Endothelial cell (in vitro differentiated cells): ENCODE measurements at regions not wholly inside any gene's neighbourhood (a gene's known extent, or its start where the extent isn't known, plus 50 kb on each side); places are given as distances from the start of the nearest gene placed in this dataset.

Source experiments
- DNase-seq: peaks from one replicate; pipeline ENCODE4 v3.0.0; 2021; ENCODE audit warnings: low spot score
- H3K27ac Mint-ChIP-seq: one replicate; pipeline ENCODE4 v1.8.0; 2021; ENCODE audit warnings: mixed read lengths, inconsistent platforms; ENCODE audit not compliant: unreplicated experiment
- H3K27me3 Mint-ChIP-seq: one replicate; pipeline ENCODE4 v1.8.0; 2021; ENCODE audit warnings: mild to moderate bottlenecking, moderate library complexity, mixed read lengths, inconsistent platforms; ENCODE audit not compliant: unreplicated experiment
- H3K36me3 Mint-ChIP-seq: one replicate; pipeline ENCODE4 v1.8.0; 2021; ENCODE audit warnings: mild to moderate bottlenecking, low read depth, mixed read lengths, inconsistent platforms; ENCODE audit not compliant: unreplicated experiment
- H3K4me1 Mint-ChIP-seq: one replicate; pipeline ENCODE4 v1.8.0; 2021; ENCODE audit warnings: mild to moderate bottlenecking, mixed read lengths, inconsistent platforms; ENCODE audit not compliant: unreplicated experiment
- H3K4me3 Mint-ChIP-seq: one replicate; pipeline ENCODE4 v1.8.0; 2021; ENCODE audit warnings: mild to moderate bottlenecking, mixed read lengths, inconsistent platforms; ENCODE audit not compliant: unreplicated experiment
- H3K9me3 Mint-ChIP-seq: one replicate; pipeline ENCODE4 v1.8.0; 2021; ENCODE audit warnings: mixed read lengths, inconsistent platforms; ENCODE audit not compliant: unreplicated experiment
- CTCF ChIP-seq: fragments of 200-600 bp; sonication (generic); IDR thresholded peaks from one replicate; pipeline ENCODE4 v1.5.0; 2021; ENCODE audit warnings: antibody characterized with exemption; ENCODE audit not compliant: unreplicated experiment

- no peak for TF ChIP-seq CTCF
- no peak for DNase-seq
- Mint-ChIP-seq H3K27me3 (peaks cover 5% of the 10 kb centered on the region), H3K4me1 (peaks cover 10% of the 10 kb centered on the region), H3K9me3 (no peaks in the 10 kb centered on the region), H3K36me3 (no peaks in the 10 kb centered on the region), H3K4me3 (no peak overlapping the region), H3K27ac (no peak overlapping the region)
Observed at GRCh38 chr2:8224347-8225190, 457.3 kb upstream of the ID2 start.

- peaks cover 10% of the 10 kb centered on the region for H3K4me1 Mint-ChIP-seq
- H3K4me3 Mint-ChIP-seq: no peak overlapping the region
- H3K9me3 Mint-ChIP-seq: no peaks in the 10 kb centered on the region
- no peak for DNase-seq
- peaks cover 5% of the 10 kb centered on the region for H3K27me3 Mint-ChIP-seq
- no peak for TF ChIP-seq CTCF
- no peaks in the 10 kb centered on the region for H3K36me3 Mint-ChIP-seq
- H3K27ac Mint-ChIP-seq: no peak overlapping the region
Observed at GRCh38 chr2:8225266-8225665, 456.6 kb upstream of the ID2 start.

GRCh38 chr2:8225798-8226197 lies 456.1 kb upstream of the ID2 start:
- no peaks in the 10 kb centered on the region for H3K9me3 Mint-ChIP-seq
- peaks cover 10% of the 10 kb centered on the region for H3K4me1 Mint-ChIP-seq
- H3K27me3 Mint-ChIP-seq: peaks cover 5% of the 10 kb centered on the region
- no peaks in the 10 kb centered on the region for H3K36me3 Mint-ChIP-seq
- H3K27ac Mint-ChIP-seq: no peak overlapping the region
- no peak overlapping the region for H3K4me3 Mint-ChIP-seq
- no peak for TF ChIP-seq CTCF
- no peak for DNase-seq

- no peak for DNase-seq
- no peak overlapping the region for H3K4me3 Mint-ChIP-seq
- H3K4me1 Mint-ChIP-seq: peaks cover 14% of the 10 kb centered on the region
- no peaks in the 10 kb centered on the region for H3K9me3 Mint-ChIP-seq
- no peak for TF ChIP-seq CTCF
- no peaks in the 10 kb centered on the region for H3K36me3 Mint-ChIP-seq
- H3K27ac Mint-ChIP-seq: no peak overlapping the region
- H3K27me3 Mint-ChIP-seq: peaks cover 3% of the 10 kb centered on the region
Observed at GRCh38 chr2:8229546-8229986, 452.3 kb upstream of the ID2 start.

- no peak for TF ChIP-seq CTCF
- Mint-ChIP-seq H3K4me3 (no peak overlapping the region), H3K36me3 (no peaks in the 10 kb centered on the region), H3K27ac (no peak overlapping the region), H3K4me1 (peaks cover 20% of the 10 kb centered on the region), H3K27me3 (no peaks in the 10 kb centered on the region), H3K9me3 (no peaks in the 10 kb centered on the region)
- no peak for DNase-seq
Observed at GRCh38 chr2:8230466-8230865, 451.4 kb upstream of the ID2 start.
